HCT116 (cell line): ENCODE measurements at regions not wholly inside any gene's neighbourhood (a gene's known extent, or its start where the extent isn't known, plus 50 kb on each side); places are given as distances from the start of the nearest gene placed in this dataset.
A peak's percentile ranks its signal among the peaks of the same experiment; 100 is the strongest.

Source experiments
- ATAC-seq: fragments of 200-7000 bp; cut with Tn5 transposase; 2 replicates; pipeline ENCODE4 v1.9.1; 2020; ENCODE audit warnings: mild to moderate bottlenecking, moderate library complexity
- BruUV-seq: library from RNA; stranded (reverse); fragments of 400-500 nt; replicated peaks from 2 replicates; lab custom pipeline; 2021; lab: Mats Ljungman, UMichigan
- CTCF ChIA-PET: fragments of 300-600 bp; sonication (Branson Sonifier 250); formaldehyde crosslinking; loops from one replicate; lab custom pipeline; 2021; ENCODE audit warnings: antibody characterized with exemption; lab: Charles Lee
- POLR2A ChIA-PET: fragments of 300-600, 350-600 bp; sonication (Branson Sonifier 250); formaldehyde crosslinking; loops from one replicate; lab custom pipeline; 2021; ENCODE audit warnings: antibody characterized with exemption; lab: Charles Lee
- RAD21 ChIA-PET, 2 experiments: fragments of 300-600 bp; sonication (Branson Sonifier 250); formaldehyde crosslinking; loops; one replicate each; lab custom pipeline; 2023; ENCODE audit warnings: low total read pairs in 2 of 2; ENCODE audit not compliant: uncharacterized antibody in 2 of 2, unreplicated experiment in 2 of 2, low non-redundant PET in 1 of 2; lab: Charles Lee
- DNase-seq: peaks from one replicate; pipeline ENCODE4 v3.0.0-alpha.2; 2010; ENCODE audit warnings: low read depth, low spot score
- H2AFZ ChIP-seq: fragments of 200-600 bp; shearing (Covaris generic), sonication (generic); 2 replicates; pipeline ENCODE4 v1.6.1; 2017; ENCODE audit warnings: low read depth, mixed run types, mixed read lengths, antibody characterized with exemption, low read length; ENCODE audit not compliant: poor library complexity, severe bottlenecking
- H3K27ac ChIP-seq: 2 replicates; pipeline ENCODE4 v1.5.1; 2012; ENCODE audit warnings: low read depth, low read length
- H3K27me3 ChIP-seq: fragments of 200-600 bp; sonication (generic); 2 replicates; pipeline ENCODE4 v1.6.1; 2016; ENCODE audit warnings: mixed run types, low read length, mixed read lengths; ENCODE audit not compliant: insufficient read depth
- H3K36me3 ChIP-seq, 2 experiments: fragments of 200-500 bp in 1 of 2; fragments of 200-600 bp in 1 of 2; sonication (Bioruptor generic) in 1 of 2; sonication (generic) in 1 of 2; 2 replicates each; pipeline versions ENCODE4 v1.5.1 to v1.6.1; 2014 to 2016; ENCODE audit warnings: low read length in 2 of 2, inconsistent platforms in 1 of 2, mixed read lengths in 1 of 2, mixed run types in 1 of 2; ENCODE audit not compliant: insufficient read depth in 2 of 2, control insufficient read depth in 1 of 2
- H3K4me1 ChIP-seq, 2 experiments: fragments of 200-600 bp in 1 of 2; sonication (generic) in 1 of 2; 2 replicates each; pipeline versions ENCODE4 v1.5.1 to v1.6.1; 2012 to 2017; ENCODE audit warnings: low read length in 2 of 2, inconsistent platforms in 1 of 2, mild to moderate bottlenecking in 1 of 2, mixed read lengths in 1 of 2, mixed run types in 1 of 2, moderate library complexity in 1 of 2; ENCODE audit not compliant: insufficient read depth in 2 of 2, control insufficient read depth in 1 of 2
- H3K4me2 ChIP-seq: fragments of 200-600 bp; sonication (generic); 2 replicates; pipeline ENCODE4 v1.6.1; 2017; ENCODE audit warnings: mixed run types, low read length, mixed read lengths
- H3K4me3 ChIP-seq, 2 experiments: fragments of 200-600 bp in 1 of 2; sonication (generic) in 1 of 2; replicated peaks in 1 of 2; 2 replicates each; pipeline ENCODE4 v1.5.1; 2011 to 2016; ENCODE audit warnings: low read length in 2 of 2, control low read depth in 1 of 2, low read depth in 1 of 2, mild to moderate bottlenecking in 1 of 2, mixed read lengths in 1 of 2, mixed run types in 1 of 2
- H3K79me2 ChIP-seq: fragments of 200-600 bp; sonication (generic); 2 replicates; pipeline ENCODE4 v1.6.1; 2017; ENCODE audit warnings: mild to moderate bottlenecking, mixed run types, low read length, moderate library complexity, mixed read lengths; ENCODE audit not compliant: insufficient read depth
- H3K9ac ChIP-seq: fragments of 200-600 bp; sonication (generic); 2 replicates; pipeline ENCODE4 v1.6.1; 2016; ENCODE audit warnings: low read length, mixed read lengths
- H3K9me2 ChIP-seq: fragments of 200-600 bp; sonication (generic), shearing (Covaris generic); 2 replicates; pipeline ENCODE4 v1.6.1; 2017; ENCODE audit warnings: mixed run types, mild to moderate bottlenecking, moderate library complexity; ENCODE audit not compliant: insufficient read depth
- H3K9me3 ChIP-seq, 2 experiments: fragments of 200-500 bp in 1 of 2; fragments of 200-600 bp in 1 of 2; sonication (Bioruptor generic) in 1 of 2; sonication (generic) in 1 of 2; 2 replicates each; pipeline ENCODE4 v1.6.1; 2014 to 2017; ENCODE audit warnings: low read length in 2 of 2, mixed read lengths in 2 of 2, inconsistent platforms in 1 of 2, low read depth in 1 of 2, mild to moderate bottlenecking in 1 of 2, mixed run types in 1 of 2, moderate library complexity in 1 of 2; ENCODE audit not compliant: control insufficient read depth in 1 of 2, insufficient read depth in 1 of 2
- H4K20me1 ChIP-seq: fragments of 200-600 bp; sonication (generic), shearing (Covaris generic); 2 replicates; pipeline ENCODE4 v1.6.1; 2017; ENCODE audit warnings: mixed run types, mild to moderate bottlenecking, moderate library complexity; ENCODE audit not compliant: insufficient read depth
- CBX3 ChIP-seq: IDR thresholded peaks from 2 replicates; pipeline ENCODE4 v1.6.1; 2012; ENCODE audit warnings: low read depth
- CTCF ChIP-seq, 3 experiments: fragments of 200-600 bp in 1 of 3; sonication (generic) in 1 of 3; IDR thresholded peaks in 2 of 3; conservative IDR thresholded peaks in 1 of 3; 2 replicates each; pipeline ENCODE4 v1.5.1; 2012 to 2017; ENCODE audit warnings: low read depth in 2 of 3, low read length in 2 of 3, antibody characterized with exemption in 1 of 3, borderline replicate concordance in 1 of 3, control low read depth in 1 of 3, mild to moderate bottlenecking in 1 of 3, mixed read lengths in 1 of 3, mixed run types in 1 of 3, moderate library complexity in 1 of 3; ENCODE audit not compliant: insufficient read depth in 1 of 3
- EGR1 ChIP-seq: IDR thresholded peaks from 2 replicates; pipeline ENCODE4 v1.6.1; 2012; ENCODE audit warnings: low read depth
- MAX ChIP-seq: IDR thresholded peaks from 2 replicates; pipeline ENCODE4 v1.6.1; 2012
- RAD21 ChIP-seq: IDR thresholded peaks from 2 replicates; pipeline ENCODE4 v1.6.1; 2012; ENCODE audit warnings: low read depth, mild to moderate bottlenecking
- SRF ChIP-seq: IDR thresholded peaks from 2 replicates; pipeline ENCODE4 v1.6.1; 2012; ENCODE audit warnings: low read depth
- ZNF274 ChIP-seq: fragments of 200-500 bp; sonication (Bioruptor generic); IDR thresholded peaks from 2 replicates; pipeline ENCODE4 v1.6.1; 2014; ENCODE audit warnings: mild to moderate bottlenecking, low read depth, low read length, inconsistent platforms
- intact Hi-C: fragments of 100-400 bp; cut with micrococcal nuclease; formaldehyde crosslinking; loops from 2 replicates; pipeline ENCODE4 v1.10.0; 2022

GRCh38 chr2:122136056-122136455 is 380.6 kb downstream of the TSN start:
- Histone ChIP-seq H3K9me3 (no peaks in the 10 kb centered on the region), H3K4me1 (no peaks in the 10 kb centered on the region), H3K79me2 (no peaks in the 10 kb centered on the region), H3K4me2 (no peak overlapping the region), H3K27ac (no peak overlapping the region), H3K36me3 (no peaks in the 10 kb centered on the region), H2AFZ (no peak overlapping the region), H3K4me3 (no peak overlapping the region), H3K27me3 (no peaks in the 10 kb centered on the region), H3K9me2 (no peaks in the 10 kb centered on the region), H4K20me1 (no peaks in the 10 kb centered on the region), H3K9ac (no peak overlapping the region)
- intact Hi-C loops, result loop anchor here (1.0 to 5.0 kb wide), 2 partner anchors 159 to 325 kb away; no protein-coding TSS in a partner anchor
- TF ChIP-seq EGR1 (no peak), RAD21 (peak; percentile 33), SRF (no peak), CTCF (IDR thresholded peaks at IDR 0.05 in 2 of 3, conservative IDR thresholded peaks at IDR 0.05 in 1 of 3; ENCODE audit: borderline replicate concordance in 1 of 3, insufficient read depth in 1 of 3, low read depth in 2 of 3, low read length in 2 of 3) (peak; percentile 28 to 80 (median 69); a peak in 5 of 6 replicates)
- no TSS peak for BruUV-seq
- CTCF ChIA-PET, result no interaction called here
- ATAC-seq (peak; percentile 84), DNase-seq (peak; percentile 16)
- POLR2A ChIA-PET, result interaction anchor here (1.4 kb wide), 1 partner anchor 15 kb away, joined by 3 read pairs; no protein-coding TSS in a partner anchor
- RAD21 ChIA-PET, result no interaction called here

GRCh38 chr2:122138561-122138960 is 383.1 kb downstream of the TSN start:
- Histone ChIP-seq H3K4me2 (no peak overlapping the region), H3K4me3 (no peak overlapping the region), H3K27ac (no peak overlapping the region), H2AFZ (no peak overlapping the region), H3K79me2 (no peaks in the 10 kb centered on the region), H3K27me3 (no peaks in the 10 kb centered on the region), H3K4me1 (no peaks in the 10 kb centered on the region), H3K9me2 (no peaks in the 10 kb centered on the region), H4K20me1 (no peaks in the 10 kb centered on the region), H3K36me3 (no peaks in the 10 kb centered on the region), H3K9me3 (no peaks in the 10 kb centered on the region), H3K9ac (no peak overlapping the region)
- intact Hi-C loops, result loop anchor here (5.0 kb wide), 1 partner anchor 161 kb away; no protein-coding TSS in a partner anchor
- TF ChIP-seq ZNF274 (no peak), MAX (no peak), CBX3 (no peak)
- ATAC-seq, result no peak
- no TSS peak for BruUV-seq
- ChIA-PET POLR2A (no interaction called here), RAD21 (no interaction called here), CTCF (no interaction called here)
- DNase-seq, result no peak
